ENCODE measurements at regions not wholly inside any gene's neighbourhood (a gene's known extent, or its start where the extent isn't known, plus 50 kb on each side); places are given as distances from the start of the nearest gene placed in this dataset.

DNA sequence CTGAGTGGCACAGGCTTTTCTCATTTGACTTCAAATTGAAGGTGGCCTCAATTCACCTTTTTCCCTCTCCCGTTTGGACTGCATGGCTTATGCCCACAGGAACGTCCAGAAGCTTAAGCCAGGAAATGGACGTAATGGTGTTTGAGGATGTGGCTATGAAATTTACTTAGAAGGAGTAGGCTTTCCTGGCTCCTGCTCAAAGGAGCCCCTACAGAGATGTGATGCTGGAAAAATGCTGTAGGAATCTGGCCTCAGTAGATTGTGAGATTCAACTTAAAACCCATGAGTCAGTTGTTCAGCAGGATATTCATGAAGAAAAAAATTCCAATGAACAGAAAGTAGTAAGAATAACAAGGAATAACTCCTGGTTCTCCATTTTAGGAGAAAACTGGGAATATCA, 129.0 kb downstream of the ICOS start:
- TF ChIP-seq, protein P1, sequence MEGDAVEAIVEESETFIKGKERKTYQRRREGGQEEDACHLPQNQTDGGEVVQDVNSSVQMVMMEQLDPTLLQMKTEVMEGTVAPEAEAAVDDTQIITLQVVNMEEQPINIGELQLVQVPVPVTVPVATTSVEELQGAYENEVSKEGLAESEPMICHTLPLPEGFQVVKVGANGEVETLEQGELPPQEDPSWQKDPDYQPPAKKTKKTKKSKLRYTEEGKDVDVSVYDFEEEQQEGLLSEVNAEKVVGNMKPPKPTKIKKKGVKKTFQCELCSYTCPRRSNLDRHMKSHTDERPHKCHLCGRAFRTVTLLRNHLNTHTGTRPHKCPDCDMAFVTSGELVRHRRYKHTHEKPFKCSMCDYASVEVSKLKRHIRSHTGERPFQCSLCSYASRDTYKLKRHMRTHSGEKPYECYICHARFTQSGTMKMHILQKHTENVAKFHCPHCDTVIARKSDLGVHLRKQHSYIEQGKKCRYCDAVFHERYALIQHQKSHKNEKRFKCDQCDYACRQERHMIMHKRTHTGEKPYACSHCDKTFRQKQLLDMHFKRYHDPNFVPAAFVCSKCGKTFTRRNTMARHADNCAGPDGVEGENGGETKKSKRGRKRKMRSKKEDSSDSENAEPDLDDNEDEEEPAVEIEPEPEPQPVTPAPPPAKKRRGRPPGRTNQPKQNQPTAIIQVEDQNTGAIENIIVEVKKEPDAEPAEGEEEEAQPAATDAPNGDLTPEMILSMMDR (IDR thresholded peaks at IDR 0.05): no peak
- TF ChIP-seq POLR2A (IDR thresholded peaks at IDR 0.05): no peak

Measured in uterus (tissue), 2 donors.